ENCODE measurements at regions not wholly inside any gene's neighbourhood (a gene's known extent, or its start where the extent isn't known, plus 50 kb on each side); places are given as distances from the start of the nearest gene placed in this dataset.

DNA sequence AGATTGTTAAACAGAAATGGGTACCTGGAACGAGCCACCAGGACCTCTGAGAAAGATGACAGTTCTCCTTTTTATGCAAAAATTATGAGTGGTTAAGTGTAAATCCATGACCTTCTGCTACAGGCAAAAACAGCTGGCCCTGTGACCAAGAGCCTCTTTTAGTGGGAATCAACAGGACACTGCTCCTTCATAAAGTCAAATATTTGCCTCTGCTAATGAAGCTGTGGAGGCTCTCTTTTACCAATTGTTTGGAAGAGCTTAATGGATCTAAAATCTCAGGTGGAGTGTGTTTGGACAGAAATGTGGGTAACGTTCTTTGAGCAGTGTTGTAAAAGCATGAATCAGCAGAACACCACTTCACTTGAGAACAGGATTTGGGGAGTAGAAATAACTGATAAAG is 117.5 kb upstream of the PCSK2 start:
- Mint-ChIP-seq H3K4me3 (no peak overlapping the region), H3K9me3 (peaks cover 0 to 10% (median 4%) of the 10 kb centered on the region in 7 donors), H3K4me1 (no peaks in the 10 kb centered on the region), H3K27ac (no peak overlapping the region), H3K36me3 (no peaks in the 10 kb centered on the region), H3K27me3 (ENCODE audit: low read depth in 3 of 3) (no peaks in the 10 kb centered on the region)
- Histone ChIP-seq H2AFZ (ENCODE audit: insufficient read depth, low read depth, low read length, poor library complexity, severe bottlenecking) (no peak overlapping the region), H3K27ac (ENCODE audit: low read depth in 1 of 2, low read length in 2 of 2) (no peak overlapping the region), H3K9me3 (replicated peaks in 1 of 2; ENCODE audit: control insufficient read depth in 1 of 2, insufficient read depth in 1 of 2, low read length in 2 of 2) (peaks cover 0 to 11% of the 10 kb centered on the region in 2 donors), H3K4me1 (ENCODE audit: control insufficient read depth in 1 of 2, insufficient read depth in 2 of 2, low read length in 2 of 2) (no peaks in the 10 kb centered on the region), H3K4me3 (replicated peaks in 1 of 3; ENCODE audit: low read depth in 2 of 3, low read length in 3 of 3) (no peak overlapping the region), H3K27me3 (ENCODE audit: control insufficient read depth in 2 of 2, insufficient read depth in 2 of 2, low read length in 2 of 2) (no peaks in the 10 kb centered on the region), H3K79me2 (ENCODE audit: insufficient read depth, low read length) (no peaks in the 10 kb centered on the region), H3K4me2 (replicated peaks; ENCODE audit: extremely low read depth, low read length, poor library complexity, severe bottlenecking) (no peak overlapping the region), H4K20me1 (ENCODE audit: insufficient read depth, low read length) (no peaks in the 10 kb centered on the region), H3K36me3 (replicated peaks in 1 of 2; ENCODE audit: control insufficient read depth in 1 of 2, insufficient read depth in 2 of 2, low read length in 2 of 2) (no peaks in the 10 kb centered on the region), H3K9ac (ENCODE audit: insufficient read depth, low read length, poor library complexity, severe bottlenecking) (no peak overlapping the region)
- no peak for DNase-seq
- 41% methylated on average over 2 of the region's 2 CpGs for WGBS (ENCODE audit: insufficient coverage)
- TF ChIP-seq, protein P1, sequence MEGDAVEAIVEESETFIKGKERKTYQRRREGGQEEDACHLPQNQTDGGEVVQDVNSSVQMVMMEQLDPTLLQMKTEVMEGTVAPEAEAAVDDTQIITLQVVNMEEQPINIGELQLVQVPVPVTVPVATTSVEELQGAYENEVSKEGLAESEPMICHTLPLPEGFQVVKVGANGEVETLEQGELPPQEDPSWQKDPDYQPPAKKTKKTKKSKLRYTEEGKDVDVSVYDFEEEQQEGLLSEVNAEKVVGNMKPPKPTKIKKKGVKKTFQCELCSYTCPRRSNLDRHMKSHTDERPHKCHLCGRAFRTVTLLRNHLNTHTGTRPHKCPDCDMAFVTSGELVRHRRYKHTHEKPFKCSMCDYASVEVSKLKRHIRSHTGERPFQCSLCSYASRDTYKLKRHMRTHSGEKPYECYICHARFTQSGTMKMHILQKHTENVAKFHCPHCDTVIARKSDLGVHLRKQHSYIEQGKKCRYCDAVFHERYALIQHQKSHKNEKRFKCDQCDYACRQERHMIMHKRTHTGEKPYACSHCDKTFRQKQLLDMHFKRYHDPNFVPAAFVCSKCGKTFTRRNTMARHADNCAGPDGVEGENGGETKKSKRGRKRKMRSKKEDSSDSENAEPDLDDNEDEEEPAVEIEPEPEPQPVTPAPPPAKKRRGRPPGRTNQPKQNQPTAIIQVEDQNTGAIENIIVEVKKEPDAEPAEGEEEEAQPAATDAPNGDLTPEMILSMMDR (IDR thresholded peaks at IDR 0.05), result no peak
- intact Hi-C loops (cut with micrococcal nuclease), result no loop called here

- no peak overlapping the region for H3K27ac ChIP-seq (ENCODE audit: low read depth in 1 of 2, low read length in 2 of 2)
- no peaks in the 10 kb centered on the region for H3K4me1 ChIP-seq (ENCODE audit: control insufficient read depth in 1 of 2, insufficient read depth in 2 of 2, low read length in 2 of 2)
- H3K9me3 ChIP-seq (replicated peaks in 1 of 2; ENCODE audit: control insufficient read depth in 1 of 2, insufficient read depth in 1 of 2, low read length in 2 of 2), result peaks cover 3 to 12% of the 10 kb centered on the region in 2 donors
- no peak overlapping the region for H3K9ac ChIP-seq (ENCODE audit: insufficient read depth, low read length, poor library complexity, severe bottlenecking)
- no peak overlapping the region for H3K4me3 ChIP-seq (replicated peaks in 1 of 3; ENCODE audit: low read depth in 2 of 3, low read length in 3 of 3)
- Mint-ChIP-seq H3K36me3 (no peaks in the 10 kb centered on the region), H3K4me1 (no peaks in the 10 kb centered on the region), H3K9me3 (peaks cover 0 to 8% (median 0%) of the 10 kb centered on the region in 7 donors), H3K27ac (no peak overlapping the region), H3K4me3 (no peak overlapping the region), H3K27me3 (ENCODE audit: low read depth in 3 of 3) (peaks cover 0 to 4% (median 2%) of the 10 kb centered on the region in 3 donors)
- H4K20me1 ChIP-seq (ENCODE audit: insufficient read depth, low read length), result no peaks in the 10 kb centered on the region
- WGBS (ENCODE audit: insufficient coverage), result no CpG with 5 or more reads among the region's 1 CpG
- TF ChIP-seq, protein P1 (IDR thresholded peaks at IDR 0.05), result no peak
- H2AFZ ChIP-seq (ENCODE audit: insufficient read depth, low read depth, low read length, poor library complexity, severe bottlenecking), result no peak overlapping the region
- no peaks in the 10 kb centered on the region for H3K36me3 ChIP-seq (replicated peaks in 1 of 2; ENCODE audit: control insufficient read depth in 1 of 2, insufficient read depth in 2 of 2, low read length in 2 of 2)
- intact Hi-C loops (cut with micrococcal nuclease), result no loop called here
- no peaks in the 10 kb centered on the region for H3K79me2 ChIP-seq (ENCODE audit: insufficient read depth, low read length)
- H3K4me2 ChIP-seq (replicated peaks; ENCODE audit: extremely low read depth, low read length, poor library complexity, severe bottlenecking), result no peak overlapping the region
- DNase-seq, result no peak
- H3K27me3 ChIP-seq (ENCODE audit: control insufficient read depth in 2 of 2, insufficient read depth in 2 of 2, low read length in 2 of 2), result no peaks in the 10 kb centered on the region
These were observed 98.6 kb upstream of the PCSK2 start for GRCh38 chr20:17128206-17128605.

Measured in CD14-positive monocyte (primary cell).